ENCODE measurements at regions not wholly inside any gene's neighbourhood (a gene's known extent, or its start where the extent isn't known, plus 50 kb on each side); places are given as distances from the start of the nearest gene placed in this dataset.

GRCh38 chr2:144711630-144712549 is 192.0 kb upstream of the ZEB2 start:
- H3K4me3 ChIP-seq (ENCODE audit: low read depth, low read length) = no peak overlapping the region
- no peak for DNase-seq (ENCODE audit: low read depth)
- no peak for TF ChIP-seq CTCF (IDR thresholded peaks at IDR 0.05; ENCODE audit: control insufficient read depth, extremely low read depth, insufficient read depth)

DNA sequence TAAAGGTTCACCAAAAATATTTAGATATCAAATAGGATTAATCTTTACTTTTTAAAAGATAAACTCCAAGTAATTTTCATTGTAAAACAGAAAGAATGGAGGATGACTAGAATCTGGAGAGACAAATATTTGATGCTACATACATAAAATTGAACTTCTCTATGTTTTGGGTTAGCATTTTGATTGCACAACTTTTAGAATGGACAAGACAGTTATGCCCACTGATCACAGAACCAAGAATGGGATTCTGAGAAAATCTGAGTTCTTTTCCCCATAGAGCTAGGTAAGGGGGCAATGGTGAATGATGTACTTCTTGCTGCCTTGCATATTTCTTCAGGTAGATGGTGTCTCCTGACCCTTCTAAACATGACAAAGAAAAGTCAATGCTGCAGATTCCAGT is 191.2 kb upstream of the ZEB2 start:
- no peak overlapping the region for H3K4me3 ChIP-seq (ENCODE audit: low read depth, low read length)
- DNase-seq (ENCODE audit: low read depth) = no peak
- TF ChIP-seq CTCF (IDR thresholded peaks at IDR 0.05; ENCODE audit: control insufficient read depth, extremely low read depth, insufficient read depth) = no peak

DNA sequence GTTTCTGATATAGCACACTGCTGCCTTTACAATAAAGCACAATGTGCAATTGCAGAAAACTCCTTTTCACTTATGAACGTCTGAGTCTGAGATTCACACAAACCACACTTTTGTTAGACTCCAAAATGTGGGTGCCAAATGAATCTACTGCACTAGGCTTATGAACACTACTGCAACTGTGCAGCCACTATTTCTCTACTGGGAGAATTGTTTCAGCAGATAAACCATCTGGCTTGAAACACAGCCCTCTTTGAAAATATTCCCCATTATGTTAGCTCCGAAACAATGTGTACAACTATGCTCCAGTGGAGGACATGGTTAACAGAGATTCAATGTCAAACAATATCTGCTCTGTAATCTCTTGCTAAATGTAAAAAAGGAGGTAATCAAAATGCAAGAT is 188.7 kb upstream of the ZEB2 start:
- H3K4me3 ChIP-seq (ENCODE audit: low read depth, low read length) = no peak overlapping the region
- no peak for TF ChIP-seq CTCF (IDR thresholded peaks at IDR 0.05; ENCODE audit: control insufficient read depth, extremely low read depth, insufficient read depth)
- DNase-seq (ENCODE audit: low read depth) = no peak

- DNase-seq (ENCODE audit: low read depth) = no peak
These were observed 187.9 kb upstream of the ZEB2 start for GRCh38 chr2:144707736-144708326.

GRCh38 chr2:144706647-144707046 is 186.7 kb upstream of the ZEB2 start:
- no peak for TF ChIP-seq CTCF (IDR thresholded peaks at IDR 0.05; ENCODE audit: control insufficient read depth, extremely low read depth, insufficient read depth)

More at GRCh38 chr2:144707736-144708326, 187.9 kb upstream of the ZEB2 start:
- no peak for TF ChIP-seq CTCF (IDR thresholded peaks at IDR 0.05; ENCODE audit: control insufficient read depth, extremely low read depth, insufficient read depth)
- H3K4me3 ChIP-seq (ENCODE audit: low read depth, low read length) = no peak overlapping the region

GRCh38 chr2:144705328-144706245 is 185.7 kb upstream of the ZEB2 start:
- H3K4me3 ChIP-seq (ENCODE audit: low read depth, low read length) = no peak overlapping the region
- DNase-seq (ENCODE audit: low read depth) = no peak
- TF ChIP-seq CTCF (IDR thresholded peaks at IDR 0.05; ENCODE audit: control insufficient read depth, extremely low read depth, insufficient read depth) = no peak

More at GRCh38 chr2:144706647-144707046, 186.7 kb upstream of the ZEB2 start:
- no peak overlapping the region for H3K4me3 ChIP-seq (ENCODE audit: low read depth, low read length)
- DNase-seq (ENCODE audit: low read depth) = no peak
